ENCODE measurements at regions not wholly inside any gene's neighbourhood (a gene's known extent, or its start where the extent isn't known, plus 50 kb on each side); places are given as distances from the start of the nearest gene placed in this dataset.

DNA sequence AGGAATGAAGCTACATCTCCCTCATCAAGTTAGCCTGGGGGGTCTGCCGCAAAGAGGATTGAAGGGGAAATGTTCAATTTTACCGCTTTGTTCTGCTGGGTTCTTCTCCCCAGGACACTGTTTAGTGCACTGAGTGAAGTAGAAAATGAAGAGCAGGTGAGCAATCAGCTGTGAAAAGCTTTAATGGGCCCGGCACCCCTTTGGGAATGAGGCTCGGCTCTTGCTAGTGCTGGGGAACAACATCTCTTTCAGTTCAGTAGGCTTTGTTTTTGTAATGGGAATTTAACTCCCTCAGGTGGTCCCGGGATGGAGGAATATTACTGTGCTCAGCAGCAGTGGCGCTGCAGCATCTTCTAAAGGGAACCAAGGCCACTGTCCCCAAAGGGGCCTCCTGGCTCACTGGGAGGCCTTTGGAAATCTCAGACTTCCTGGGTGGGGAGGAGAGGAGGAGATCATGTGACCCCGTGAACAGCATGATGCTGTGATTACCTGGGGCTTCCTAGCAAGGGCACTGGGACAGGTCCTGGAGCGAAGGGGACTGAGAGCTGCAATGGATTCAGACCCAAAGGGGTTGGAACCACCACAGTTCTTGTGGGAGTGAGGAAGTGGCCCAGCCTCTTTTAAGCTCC is 85.2 kb upstream of the MAX start:
- no peak for FAIRE-seq

DNA sequence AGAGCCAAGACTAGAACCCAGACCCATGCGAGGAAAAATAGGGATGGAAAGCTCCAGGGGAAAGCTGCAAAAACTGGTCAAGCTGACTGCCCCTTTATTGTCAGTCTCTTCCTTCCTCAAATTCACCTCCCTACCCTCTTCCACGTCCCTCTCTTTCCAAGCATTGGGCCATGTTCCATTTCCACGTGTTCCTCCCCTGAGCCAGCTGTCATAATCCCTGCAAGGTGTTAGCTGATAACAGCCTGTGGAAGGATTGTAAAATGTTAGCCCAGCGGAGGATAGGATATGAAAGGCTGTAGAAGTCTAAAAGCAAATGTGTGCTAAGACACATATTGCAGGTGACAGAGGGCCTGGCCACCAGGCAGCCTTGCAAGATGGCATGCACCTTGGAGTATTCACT is 88.0 kb upstream of the MAX start:
- FAIRE-seq: no peak

DNA sequence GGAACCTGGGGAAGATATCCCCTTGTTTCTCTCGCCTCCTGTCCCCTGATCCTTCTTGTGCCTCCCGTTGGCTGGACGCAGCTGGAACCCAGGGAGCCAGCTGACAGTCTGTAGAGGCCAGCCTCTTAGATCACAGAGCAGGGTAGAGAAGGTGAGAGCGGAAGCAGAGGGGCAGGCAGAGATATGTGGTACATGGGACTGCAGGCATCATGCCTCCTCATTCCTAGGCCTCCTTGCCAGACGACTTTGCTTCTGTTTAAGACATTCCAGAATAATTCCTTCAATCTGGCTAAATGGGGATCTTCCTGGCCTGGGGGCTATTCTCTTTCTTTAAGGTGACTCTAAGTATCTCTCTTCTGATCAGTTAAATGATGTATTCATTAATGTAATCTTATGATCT is 89.4 kb upstream of the MAX start:
- no peak for FAIRE-seq

DNA sequence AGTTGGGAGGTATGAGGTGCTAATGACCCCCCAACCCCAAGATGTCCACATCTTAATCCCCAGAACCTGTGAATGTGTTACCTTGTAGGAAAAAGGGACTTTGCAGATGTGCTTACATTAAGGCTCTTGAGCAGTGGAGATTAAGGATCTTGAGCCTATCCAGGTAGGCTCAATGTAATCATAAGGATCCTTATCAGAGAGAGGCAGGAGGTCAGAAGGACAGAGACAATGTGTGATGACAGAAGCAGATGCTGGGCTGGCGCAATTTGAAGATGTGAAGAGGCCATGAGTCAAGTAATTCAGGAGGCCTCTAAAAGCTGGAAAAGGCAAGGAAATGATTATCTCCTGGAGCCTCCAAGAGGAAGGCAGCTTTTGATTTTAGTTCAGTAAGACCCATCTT is 90.4 kb upstream of the MAX start:
- no peak for FAIRE-seq

DNA sequence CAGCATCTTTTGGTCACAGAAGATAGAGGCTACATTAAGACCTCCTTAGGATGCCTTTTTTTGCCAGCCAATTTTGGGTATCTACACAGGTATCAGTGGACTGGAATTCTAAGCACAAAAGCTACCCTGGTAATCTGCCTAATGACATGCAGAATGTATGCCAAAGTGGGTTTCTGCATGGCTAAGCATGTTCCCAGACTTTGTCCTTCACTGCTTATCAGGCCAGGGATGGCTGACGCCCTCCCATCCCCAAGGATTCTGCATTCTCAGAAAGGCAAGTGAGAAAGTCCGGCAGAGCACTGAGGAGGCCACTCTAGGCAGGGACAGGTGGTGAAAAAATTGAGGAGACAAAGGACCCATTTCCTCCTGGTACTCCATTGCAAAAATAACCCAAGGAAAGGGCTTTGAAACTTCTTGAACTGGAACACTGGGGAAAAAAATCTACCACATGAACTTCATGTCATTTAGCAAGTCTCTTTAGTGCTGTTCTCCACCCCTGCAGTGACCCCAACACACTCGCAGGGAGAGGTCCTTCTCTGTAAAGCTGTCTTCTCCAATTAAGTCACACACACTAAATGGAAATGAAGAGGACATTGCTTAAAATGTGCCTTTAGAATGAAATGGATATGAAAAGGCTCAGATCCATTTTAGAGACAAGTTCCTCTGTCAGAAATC is 91.7 kb upstream of the MAX start:
- no peak for FAIRE-seq

DNA sequence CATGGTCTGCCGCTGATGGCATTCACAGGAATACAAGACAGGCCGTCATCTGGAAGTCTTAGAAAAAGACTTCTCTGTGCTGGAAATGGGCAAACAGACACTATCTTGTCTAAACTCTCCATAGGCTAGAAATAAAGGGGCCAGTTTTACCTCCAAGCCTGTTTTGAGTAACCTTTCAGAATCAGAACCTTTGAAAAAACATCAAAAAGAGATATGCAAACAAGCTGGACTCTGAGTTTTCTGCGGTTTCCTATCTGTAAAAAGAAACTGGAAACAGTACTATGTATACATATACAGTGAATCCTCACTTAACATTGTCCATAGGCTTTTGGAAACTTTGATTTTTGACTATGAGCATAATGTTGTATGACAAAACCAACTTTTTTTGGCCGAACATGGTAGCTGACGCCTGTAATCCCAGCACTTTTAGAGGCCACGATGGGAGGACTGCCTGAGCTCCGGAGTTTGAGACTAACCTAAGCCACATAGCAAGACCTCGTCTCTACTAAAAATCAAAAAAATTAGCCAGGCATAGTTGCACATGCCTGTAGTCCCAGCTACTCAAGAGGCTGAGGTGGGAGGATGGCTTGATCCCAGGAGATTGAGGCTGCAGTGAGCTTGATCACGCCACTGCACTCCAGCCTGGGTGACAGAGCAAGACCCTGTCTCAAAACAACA is 92.9 kb upstream of the MAX start:
- no peak for FAIRE-seq

DNA sequence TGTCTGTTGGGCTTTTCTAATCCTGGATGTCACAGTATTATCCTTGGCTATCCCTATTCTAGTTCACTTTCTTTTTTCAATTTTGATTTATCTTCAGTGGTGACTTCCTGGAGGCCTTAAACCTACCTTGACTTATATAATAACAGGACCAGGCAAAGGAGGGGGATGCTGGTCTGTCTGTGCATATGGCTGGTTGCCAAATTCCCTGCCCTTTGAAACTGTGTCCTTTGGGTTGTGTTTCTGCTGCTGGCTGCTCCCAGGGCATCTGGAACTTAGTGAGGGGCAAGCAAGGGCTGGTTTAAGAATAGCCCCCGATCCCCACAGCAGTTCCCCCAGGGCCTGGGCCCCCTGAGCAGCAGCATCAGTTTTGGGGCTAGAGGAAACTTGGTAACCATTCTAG is 96.0 kb upstream of the MAX start:
- no peak for FAIRE-seq

DNA sequence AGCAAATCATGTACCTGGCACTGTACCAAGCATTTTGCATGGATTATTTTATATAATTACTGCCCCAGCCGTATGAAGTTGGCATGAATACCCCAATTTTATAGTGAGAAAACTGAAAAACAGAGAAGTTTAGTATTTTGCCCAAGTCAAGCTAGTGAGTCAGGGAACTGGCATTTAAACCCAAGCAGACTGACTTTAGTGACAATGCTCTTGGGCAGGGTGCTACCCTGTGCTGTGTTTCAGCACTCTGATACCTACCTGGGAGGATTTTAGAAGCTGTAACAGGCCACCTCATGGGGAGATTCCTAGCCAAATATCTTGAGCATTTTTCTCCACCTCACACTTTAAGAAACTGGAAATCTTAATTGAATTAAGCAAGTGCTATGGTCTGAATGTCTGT is 98.1 kb upstream of the MAX start:
- no peak for FAIRE-seq

DNA sequence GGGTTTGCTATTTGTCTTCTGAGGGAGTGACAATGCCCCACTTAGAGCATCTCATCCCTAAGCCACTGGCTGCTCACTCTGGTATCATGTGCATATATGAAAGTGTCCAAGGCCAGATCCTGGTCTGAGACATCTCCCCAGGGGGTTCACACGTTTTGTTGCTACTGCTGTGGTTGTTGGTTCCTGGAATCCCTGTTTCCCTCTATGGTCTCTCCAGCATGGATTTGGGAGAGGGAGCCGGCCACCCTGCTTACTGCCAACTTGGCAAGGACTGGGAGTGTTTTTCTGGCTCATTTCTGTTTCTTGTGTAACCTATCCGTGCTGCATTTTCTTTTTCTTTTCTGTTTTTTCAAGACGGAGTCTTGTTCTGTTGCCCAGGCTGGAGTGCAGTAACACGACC is 101.3 kb upstream of the MAX start:
- FAIRE-seq: no peak

DNA sequence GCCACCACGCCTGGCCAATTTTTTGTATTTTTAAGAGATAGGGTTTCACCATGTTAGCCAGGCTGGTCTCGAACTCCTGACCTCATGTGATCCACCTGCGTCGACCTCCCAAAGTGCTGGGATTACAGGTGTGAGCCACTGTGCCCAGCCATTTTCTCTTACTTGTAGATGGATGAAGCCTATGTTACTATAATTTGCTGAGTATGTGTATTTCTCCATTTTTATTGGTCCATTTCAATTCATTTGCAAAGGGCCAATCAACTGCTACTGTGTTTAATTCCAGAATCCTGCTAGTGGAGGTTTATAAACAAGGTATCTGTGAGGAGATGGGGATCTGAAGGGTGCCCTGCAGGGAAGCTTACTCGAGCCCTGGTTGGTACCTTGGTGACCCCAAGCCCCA is 101.7 kb upstream of the MAX start:
- FAIRE-seq: no peak

DNA sequence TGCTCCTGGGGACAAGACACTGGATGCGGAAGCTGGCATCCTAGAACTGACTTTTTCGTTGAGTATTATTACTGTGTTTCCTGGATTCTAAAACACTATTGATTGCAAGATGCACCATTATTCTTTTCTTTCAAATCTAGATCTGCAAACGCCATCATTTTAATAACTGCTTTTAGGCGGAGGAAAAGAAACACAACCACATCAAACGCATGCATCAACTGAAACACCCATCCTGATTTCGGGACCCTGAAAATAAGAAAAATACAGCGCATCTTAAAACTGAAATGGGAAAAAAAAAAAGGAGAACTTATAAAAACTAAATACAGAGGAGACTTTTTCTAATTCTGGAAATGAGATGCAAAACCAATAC is 103.7 kb upstream of the MAX start:
- no peak for FAIRE-seq

DNA sequence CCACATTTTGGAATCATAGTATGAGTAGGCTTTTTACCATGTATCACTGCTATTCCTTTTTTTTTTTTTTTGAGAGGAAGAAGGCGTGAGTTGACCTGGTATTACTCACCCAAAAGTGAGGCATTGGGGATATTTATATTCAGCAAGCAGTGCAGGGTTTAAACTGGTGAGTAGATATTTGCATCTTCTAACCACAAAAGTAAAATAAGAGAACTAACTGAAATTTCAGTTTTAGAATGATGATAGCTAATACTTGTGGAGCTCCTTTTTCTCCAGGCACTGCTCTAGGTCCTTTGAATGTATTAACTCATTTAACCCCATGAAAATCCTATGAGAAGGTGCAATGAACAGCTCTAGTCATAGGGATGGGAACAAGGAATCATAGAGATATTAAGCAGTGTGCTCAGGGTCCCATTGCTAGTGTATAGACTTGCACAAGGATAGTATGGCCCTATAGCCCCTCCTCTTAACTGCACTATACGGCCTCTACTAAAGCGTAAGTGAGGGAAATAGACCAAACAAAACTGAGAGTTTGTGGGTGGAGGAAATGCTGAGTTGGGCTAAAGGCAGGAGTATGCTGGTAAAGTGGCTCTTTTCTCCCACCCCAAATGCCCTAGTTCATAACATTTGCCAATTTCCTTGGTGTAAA is 104.3 kb upstream of the MAX start:
- FAIRE-seq: no peak

DNA sequence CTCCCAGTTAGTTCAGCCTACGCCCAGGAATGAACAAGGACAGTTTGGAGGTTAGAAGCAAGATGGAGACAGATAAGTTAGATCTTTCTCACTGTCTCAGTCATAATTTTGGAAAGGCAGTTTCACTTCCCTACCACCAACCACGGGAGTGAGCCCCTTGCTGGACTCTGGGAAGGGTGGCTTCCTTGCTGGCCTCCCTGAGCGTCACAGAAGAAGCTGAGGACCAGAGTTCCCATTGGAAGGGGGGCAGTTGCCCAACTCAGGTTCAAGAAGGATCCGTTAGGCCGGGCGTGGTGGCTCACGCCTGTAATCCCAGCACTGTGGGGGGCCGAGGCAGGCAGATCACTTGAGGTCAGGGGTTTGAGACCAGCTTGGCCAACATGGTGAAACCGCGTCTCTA is 106.2 kb upstream of the MAX start:
- FAIRE-seq: no peak

DNA sequence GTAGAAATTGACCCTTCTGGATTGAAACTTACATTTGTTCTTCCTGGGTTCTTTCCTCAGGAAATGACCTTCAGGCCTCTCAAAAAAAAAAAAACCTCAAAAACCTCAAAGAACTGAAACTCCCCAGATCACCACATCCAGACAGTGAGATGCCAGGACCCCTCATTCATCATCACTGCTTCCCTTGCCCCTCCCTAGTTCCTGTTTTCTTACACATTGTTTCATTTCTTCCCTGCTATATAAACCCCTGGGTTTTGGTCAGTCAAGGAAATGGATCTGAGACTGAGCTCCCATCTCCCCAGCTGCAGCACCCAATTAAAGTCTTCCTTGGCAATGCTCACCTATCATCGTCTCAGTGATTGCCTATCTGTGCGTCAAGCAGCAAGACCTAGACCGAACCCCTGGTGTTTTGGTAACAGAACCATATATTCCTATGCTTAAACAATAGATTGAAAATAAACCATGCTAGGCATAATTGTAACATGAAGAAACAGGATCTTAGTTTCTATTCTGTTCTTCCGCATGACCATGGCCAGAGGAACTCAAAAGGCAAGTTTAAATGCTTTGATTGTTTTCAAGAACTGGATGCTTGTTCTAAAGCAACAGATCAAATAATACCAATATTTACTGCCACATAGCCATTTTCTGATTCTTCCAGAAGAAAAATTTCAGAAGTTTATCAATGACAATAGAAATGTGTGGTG is 108.0 kb upstream of the MAX start:
- no peak for FAIRE-seq

DNA sequence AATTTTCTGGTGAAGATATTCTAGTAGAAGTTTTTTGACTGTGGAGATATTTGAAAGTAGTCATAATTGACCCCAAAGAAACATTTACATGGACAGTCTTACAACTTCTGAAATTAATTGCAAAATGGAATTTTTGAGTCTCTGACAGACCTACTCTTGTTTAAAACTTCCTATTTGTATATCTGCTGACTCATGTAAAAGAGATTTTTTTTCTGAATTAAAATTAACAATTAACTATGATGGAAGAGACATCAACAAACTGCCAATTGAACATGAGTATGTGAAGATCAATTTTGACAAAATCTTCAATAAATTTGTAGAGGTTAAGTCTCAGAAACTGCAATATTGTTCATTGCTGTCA is 108.5 kb upstream of the MAX start:
- no peak for FAIRE-seq

DNA sequence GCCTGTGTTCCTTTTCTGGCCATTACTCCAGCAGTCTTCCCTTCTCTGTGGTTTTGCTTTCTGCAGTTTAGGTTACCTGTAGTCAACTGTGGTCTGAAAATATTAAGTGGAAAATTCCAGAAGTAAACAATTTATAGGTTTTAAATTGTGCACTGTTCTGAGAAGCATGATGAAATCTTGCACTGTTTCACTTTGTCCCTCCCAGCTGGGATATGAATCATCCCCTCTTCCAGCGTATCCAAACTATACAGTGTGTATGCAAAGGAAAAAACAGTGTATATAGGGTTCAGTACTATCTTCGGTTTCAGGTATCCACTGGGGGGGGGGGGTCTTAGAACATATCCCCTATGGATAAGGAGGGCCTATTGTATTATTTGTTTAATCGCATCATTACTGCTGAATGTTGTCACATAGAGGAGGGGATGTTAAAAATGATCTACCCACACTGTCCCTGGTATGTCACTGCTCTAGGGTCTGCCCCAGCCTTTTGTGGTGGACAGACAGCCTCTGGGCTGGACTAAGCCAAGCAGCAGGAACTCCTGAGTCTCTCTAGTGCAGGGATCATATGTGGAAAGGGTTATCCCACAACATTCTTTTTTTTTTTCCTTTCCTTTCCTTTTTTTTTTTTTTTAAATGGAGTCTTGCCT is 109.1 kb upstream of the MAX start:
- FAIRE-seq: no peak

DNA sequence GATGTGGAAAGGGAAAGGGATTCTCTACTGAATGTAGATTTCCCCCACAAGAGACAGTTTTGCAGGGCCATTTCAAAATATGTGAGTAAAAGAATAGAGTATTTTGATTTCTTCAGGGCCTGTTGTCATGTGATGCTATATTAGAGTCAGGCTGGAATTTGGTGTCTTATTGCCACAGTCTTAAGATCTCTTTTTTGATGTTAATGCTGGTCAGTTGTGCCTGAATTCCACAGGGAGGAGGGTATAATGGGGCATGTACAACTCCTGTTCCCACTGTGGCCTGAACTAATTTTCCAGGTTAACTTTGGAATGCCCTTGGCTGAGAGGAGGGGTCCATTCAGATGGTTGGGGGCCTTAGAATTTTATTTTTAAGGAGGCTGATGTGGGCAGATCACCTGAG is 111.0 kb upstream of the MAX start:
- FAIRE-seq: no peak

DNA sequence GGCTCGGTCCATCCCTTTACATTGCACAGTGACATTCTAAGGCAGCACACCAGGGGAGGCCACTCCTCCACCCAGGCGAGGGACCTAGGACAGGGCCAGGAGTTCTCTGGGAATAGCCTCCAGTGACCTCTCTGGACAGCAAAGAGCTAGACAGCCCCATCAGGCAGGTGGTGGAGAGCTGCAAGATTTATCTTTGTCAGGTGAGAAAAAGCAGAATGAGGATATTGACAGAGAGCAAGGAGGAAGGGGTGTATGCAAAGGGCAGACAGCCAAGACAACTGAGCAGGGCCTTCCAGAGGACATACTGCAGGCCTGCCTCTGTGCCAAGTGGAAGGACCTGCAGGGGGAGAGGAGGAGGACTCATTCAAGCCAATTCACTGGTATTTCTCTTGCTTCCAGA is 112.4 kb upstream of the MAX start:
- no peak for FAIRE-seq

DNA sequence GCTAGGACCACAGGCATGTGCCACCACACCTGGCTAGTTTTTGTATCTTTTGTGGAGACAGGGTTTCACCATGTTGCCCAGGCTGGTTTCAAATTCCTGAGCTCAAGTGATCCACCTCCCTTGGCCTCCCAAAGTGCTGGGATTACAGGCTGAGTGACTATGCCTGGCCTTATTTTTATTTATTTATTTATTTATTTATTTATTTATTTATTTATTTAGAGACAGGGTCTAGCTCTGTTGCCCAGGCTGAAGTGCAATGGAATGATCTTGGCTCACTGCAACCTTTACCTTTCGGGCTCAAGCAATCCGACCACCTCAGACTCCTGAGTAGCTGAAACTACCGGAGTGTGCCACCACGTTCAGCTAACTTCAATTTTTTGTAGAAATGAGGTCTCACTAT is 117.0 kb upstream of the MAX start:
- FAIRE-seq: no peak

DNA sequence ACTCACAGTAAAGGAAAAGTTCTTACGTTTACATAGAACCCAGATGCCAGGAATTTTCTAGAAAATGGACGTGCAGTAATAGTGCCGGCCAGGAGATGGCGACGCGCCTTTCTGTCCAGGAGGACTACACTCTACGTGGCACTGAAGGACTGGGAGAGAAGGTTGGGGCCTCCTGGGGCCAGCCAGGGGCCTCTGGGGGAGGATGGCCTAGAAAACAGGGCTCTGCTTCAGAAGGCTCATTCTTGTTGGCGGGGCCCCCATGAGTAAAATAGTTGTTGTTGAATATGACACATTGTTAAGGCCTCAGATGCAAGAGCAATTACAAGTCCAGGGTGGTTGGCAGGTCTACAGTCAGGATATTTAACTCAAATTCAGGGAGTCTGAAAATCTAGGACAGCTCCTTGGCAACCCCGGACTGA is 120.1 kb upstream of the MAX start:
- FAIRE-seq: no peak

DNA sequence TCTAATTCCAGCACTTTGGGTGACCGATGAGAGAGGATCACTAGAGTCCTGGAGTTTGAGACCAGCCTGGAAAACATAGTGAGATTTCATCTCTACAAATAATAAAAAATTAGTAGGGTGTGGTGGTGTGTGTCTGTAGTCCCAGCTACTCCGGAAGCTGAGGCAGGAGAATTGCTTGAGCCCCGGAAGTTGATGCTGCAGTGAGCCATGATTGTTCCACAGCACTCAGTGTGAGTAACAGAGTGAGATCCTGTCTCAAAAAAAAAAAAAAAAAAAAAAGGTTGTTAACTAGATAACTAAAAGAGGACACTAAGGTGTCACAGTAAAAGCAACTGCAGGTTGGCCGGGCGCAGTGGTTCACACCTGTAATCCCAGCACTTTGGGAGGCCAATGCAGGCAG is 121.3 kb upstream of the MAX start:
- FAIRE-seq: no peak

DNA sequence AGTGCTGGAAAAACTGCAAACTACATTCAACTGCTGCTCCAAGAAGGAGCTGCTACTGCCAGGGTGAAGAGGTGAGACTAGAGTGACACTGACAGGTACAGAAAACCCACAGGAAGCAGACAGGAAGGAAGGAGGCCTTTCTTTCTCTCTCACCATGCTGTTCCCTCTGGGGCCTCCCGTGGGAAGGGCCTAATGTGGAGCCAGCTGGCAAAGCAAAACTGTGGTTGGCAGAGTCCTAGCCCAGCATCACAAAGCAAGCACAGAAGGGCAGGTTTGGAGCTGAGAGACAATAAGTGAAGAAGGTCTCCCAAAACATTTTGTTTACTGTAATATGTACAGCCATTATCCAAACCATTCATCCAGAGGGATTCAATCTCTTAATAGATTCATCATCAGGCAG is 122.5 kb upstream of the MAX start:
- no peak for FAIRE-seq
